ENCODE measurements at regions not wholly inside any gene's neighbourhood (a gene's known extent, or its start where the extent isn't known, plus 50 kb on each side); places are given as distances from the start of the nearest gene placed in this dataset.

- H3K9me3 ChIP-seq (ENCODE audit: control insufficient read depth in 2 of 2, low read length in 2 of 2): no peaks in the 10 kb centered on the region
- no peak overlapping the region for H3K9ac ChIP-seq (ENCODE audit: low read length in 2 of 2)
- H3K4me3 ChIP-seq (ENCODE audit: low read length in 2 of 2): no peak overlapping the region
- peaks cover 2 to 3% of the 10 kb centered on the region in 2 donors for H3K27me3 ChIP-seq (ENCODE audit: control insufficient read depth in 1 of 2, insufficient read depth in 2 of 2, low read length in 2 of 2)
- H3K27ac ChIP-seq (ENCODE audit: low read length): no peak overlapping the region
- H3K36me3 ChIP-seq (ENCODE audit: control insufficient read depth in 2 of 2, insufficient read depth in 2 of 2, low read length in 2 of 2): no peaks in the 10 kb centered on the region
- peaks cover 6% of the 10 kb centered on the region for H3K4me1 ChIP-seq (ENCODE audit: control insufficient read depth, insufficient read depth, low read length)
These were observed 403.8 kb downstream of the SEC14L1 start for GRCh38 chr17:77544347-77545110.

- no peaks in the 10 kb centered on the region for H3K27me3 ChIP-seq (ENCODE audit: control insufficient read depth in 1 of 2, insufficient read depth in 2 of 2, low read length in 2 of 2)
- H3K9me3 ChIP-seq (ENCODE audit: control insufficient read depth in 2 of 2, low read length in 2 of 2): no peaks in the 10 kb centered on the region
- peak overlapping the region in 1 of 2 donors; percentile 65 for H3K4me3 ChIP-seq (ENCODE audit: low read length in 2 of 2)
- H3K36me3 ChIP-seq (ENCODE audit: control insufficient read depth in 2 of 2, insufficient read depth in 2 of 2, low read length in 2 of 2): no peaks in the 10 kb centered on the region
- peaks cover 6% of the 10 kb centered on the region for H3K4me1 ChIP-seq (ENCODE audit: control insufficient read depth, insufficient read depth, low read length)
- H3K27ac ChIP-seq (ENCODE audit: low read length): no peak overlapping the region
- H3K9ac ChIP-seq (ENCODE audit: low read length in 2 of 2): peak overlapping the region in 1 of 2 donors; percentile 21
These were observed 406.0 kb downstream of the SEC14L1 start for GRCh38 chr17:77546772-77547241.

GRCh38 chr17:77548967-77549366 is 408.2 kb downstream of the SEC14L1 start:
- Histone ChIP-seq H3K27ac (ENCODE audit: low read length) (no peak overlapping the region), H3K9me3 (ENCODE audit: control insufficient read depth in 2 of 2, low read length in 2 of 2) (no peaks in the 10 kb centered on the region), H3K27me3 (ENCODE audit: control insufficient read depth in 1 of 2, insufficient read depth in 2 of 2, low read length in 2 of 2) (no peaks in the 10 kb centered on the region), H3K4me1 (ENCODE audit: control insufficient read depth, insufficient read depth, low read length) (no peaks in the 10 kb centered on the region), H3K4me3 (ENCODE audit: low read length in 2 of 2) (no peak overlapping the region), H3K9ac (ENCODE audit: low read length in 2 of 2) (no peak overlapping the region), H3K36me3 (ENCODE audit: control insufficient read depth in 2 of 2, insufficient read depth in 2 of 2, low read length in 2 of 2) (no peaks in the 10 kb centered on the region)

- Histone ChIP-seq H3K27ac (ENCODE audit: low read length) (no peak overlapping the region), H3K27me3 (ENCODE audit: control insufficient read depth in 1 of 2, insufficient read depth in 2 of 2, low read length in 2 of 2) (no peaks in the 10 kb centered on the region), H3K36me3 (ENCODE audit: control insufficient read depth in 2 of 2, insufficient read depth in 2 of 2, low read length in 2 of 2) (no peaks in the 10 kb centered on the region), H3K9me3 (ENCODE audit: control insufficient read depth in 2 of 2, low read length in 2 of 2) (no peaks in the 10 kb centered on the region), H3K4me3 (ENCODE audit: low read length in 2 of 2) (no peak overlapping the region), H3K9ac (ENCODE audit: low read length in 2 of 2) (no peak overlapping the region), H3K4me1 (ENCODE audit: control insufficient read depth, insufficient read depth, low read length) (peaks cover 1% of the 10 kb centered on the region)
These were observed 408.7 kb upstream of the TNRC6C start for GRCh38 chr17:77549726-77550366.

GRCh38 chr17:77553459-77554066 is 404.9 kb upstream of the TNRC6C start:
- H3K27ac ChIP-seq (ENCODE audit: low read length): no peak overlapping the region
- no peak overlapping the region for H3K4me3 ChIP-seq (ENCODE audit: low read length in 2 of 2)

GRCh38 chr17:77555121-77555591 is 403.3 kb upstream of the TNRC6C start:
- H3K4me3 ChIP-seq (ENCODE audit: low read length in 2 of 2): peak overlapping the region in 1 of 2 donors; percentile 44
- H3K27ac ChIP-seq (ENCODE audit: low read length): no peak overlapping the region
- no peaks in the 10 kb centered on the region for H3K36me3 ChIP-seq (ENCODE audit: control insufficient read depth in 2 of 2, insufficient read depth in 2 of 2, low read length in 2 of 2)
- H3K9ac ChIP-seq (ENCODE audit: low read length in 2 of 2): no peak overlapping the region
- H3K9me3 ChIP-seq (ENCODE audit: control insufficient read depth in 2 of 2, low read length in 2 of 2): no peaks in the 10 kb centered on the region
- H3K4me1 ChIP-seq (ENCODE audit: control insufficient read depth, insufficient read depth, low read length): peaks cover 13% of the 10 kb centered on the region
- H3K27me3 ChIP-seq (ENCODE audit: control insufficient read depth in 1 of 2, insufficient read depth in 2 of 2, low read length in 2 of 2): no peaks in the 10 kb centered on the region

More at GRCh38 chr17:77553459-77554066, 404.9 kb upstream of the TNRC6C start:
- peaks cover 13% of the 10 kb centered on the region for H3K4me1 ChIP-seq (ENCODE audit: control insufficient read depth, insufficient read depth, low read length)
- no peaks in the 10 kb centered on the region for H3K27me3 ChIP-seq (ENCODE audit: control insufficient read depth in 1 of 2, insufficient read depth in 2 of 2, low read length in 2 of 2)
- no peak overlapping the region for H3K9ac ChIP-seq (ENCODE audit: low read length in 2 of 2)
- no peaks in the 10 kb centered on the region for H3K36me3 ChIP-seq (ENCODE audit: control insufficient read depth in 2 of 2, insufficient read depth in 2 of 2, low read length in 2 of 2)
- H3K9me3 ChIP-seq (ENCODE audit: control insufficient read depth in 2 of 2, low read length in 2 of 2): no peaks in the 10 kb centered on the region

GRCh38 chr17:77555741-77556291 is 402.7 kb upstream of the TNRC6C start:
- Histone ChIP-seq H3K27ac (ENCODE audit: low read length) (no peak overlapping the region), H3K4me1 (ENCODE audit: control insufficient read depth, insufficient read depth, low read length) (peaks cover 13% of the 10 kb centered on the region), H3K9ac (ENCODE audit: low read length in 2 of 2) (no peak overlapping the region), H3K36me3 (ENCODE audit: control insufficient read depth in 2 of 2, insufficient read depth in 2 of 2, low read length in 2 of 2) (no peaks in the 10 kb centered on the region), H3K9me3 (ENCODE audit: control insufficient read depth in 2 of 2, low read length in 2 of 2) (no peaks in the 10 kb centered on the region), H3K27me3 (ENCODE audit: control insufficient read depth in 1 of 2, insufficient read depth in 2 of 2, low read length in 2 of 2) (no peaks in the 10 kb centered on the region), H3K4me3 (ENCODE audit: low read length in 2 of 2) (no peak overlapping the region)

GRCh38 chr17:77556383-77557061 is 402.0 kb upstream of the TNRC6C start:
- Histone ChIP-seq H3K4me3 (ENCODE audit: low read length in 2 of 2) (no peak overlapping the region), H3K9ac (ENCODE audit: low read length in 2 of 2) (no peak overlapping the region), H3K27ac (ENCODE audit: low read length) (no peak overlapping the region), H3K27me3 (ENCODE audit: control insufficient read depth in 1 of 2, insufficient read depth in 2 of 2, low read length in 2 of 2) (no peaks in the 10 kb centered on the region), H3K9me3 (ENCODE audit: control insufficient read depth in 2 of 2, low read length in 2 of 2) (no peaks in the 10 kb centered on the region), H3K4me1 (ENCODE audit: control insufficient read depth, insufficient read depth, low read length) (peaks cover 13% of the 10 kb centered on the region), H3K36me3 (ENCODE audit: control insufficient read depth in 2 of 2, insufficient read depth in 2 of 2, low read length in 2 of 2) (no peaks in the 10 kb centered on the region)

GRCh38 chr17:77558846-77559626 is 399.5 kb upstream of the TNRC6C start:
- Histone ChIP-seq H3K9ac (ENCODE audit: low read length in 2 of 2) (no peak overlapping the region), H3K27me3 (ENCODE audit: control insufficient read depth in 1 of 2, insufficient read depth in 2 of 2, low read length in 2 of 2) (no peaks in the 10 kb centered on the region), H3K9me3 (ENCODE audit: control insufficient read depth in 2 of 2, low read length in 2 of 2) (peaks cover 0 to 3% of the 10 kb centered on the region in 2 donors), H3K4me1 (ENCODE audit: control insufficient read depth, insufficient read depth, low read length) (peaks cover 13% of the 10 kb centered on the region), H3K4me3 (ENCODE audit: low read length in 2 of 2) (no peak overlapping the region), H3K27ac (ENCODE audit: low read length) (no peak overlapping the region), H3K36me3 (ENCODE audit: control insufficient read depth in 2 of 2, insufficient read depth in 2 of 2, low read length in 2 of 2) (no peaks in the 10 kb centered on the region)
